ENCODE measurements at regions not wholly inside any gene's neighbourhood (a gene's known extent, or its start where the extent isn't known, plus 50 kb on each side); places are given as distances from the start of the nearest gene placed in this dataset.
A peak's percentile ranks its signal among the peaks of the same experiment; 100 is the strongest.

DNA sequence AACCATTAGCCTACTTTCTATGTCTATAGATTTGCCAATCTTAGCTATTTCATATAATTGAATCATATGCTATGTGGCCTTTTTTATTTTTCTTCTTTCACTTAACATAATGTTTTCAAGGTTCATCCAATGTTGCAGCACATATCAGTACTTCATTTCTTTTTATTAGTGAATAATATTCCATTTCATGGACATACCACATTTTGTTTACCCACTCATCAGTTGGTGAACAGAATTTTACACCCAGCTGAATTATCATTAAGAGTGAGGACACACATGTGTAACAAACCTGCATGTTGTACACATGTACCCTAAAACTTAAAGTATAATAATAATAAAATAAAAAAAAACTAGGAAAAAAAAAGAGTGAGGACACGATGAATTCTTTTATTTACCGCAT lies 81.7 kb upstream of the C3orf80 start:
- Mint-ChIP-seq H3K9me3 (ENCODE audit: unreplicated experiment) (peaks cover 9% of the 10 kb centered on the region), H3K4me1 (ENCODE audit: low read depth, unreplicated experiment) (peaks cover 1% of the 10 kb centered on the region), H3K27ac (ENCODE audit: unreplicated experiment) (no peak overlapping the region), H3K27me3 (ENCODE audit: low read depth, unreplicated experiment) (peaks cover 2% of the 10 kb centered on the region), H3K36me3 (ENCODE audit: low read depth, unreplicated experiment) (no peaks in the 10 kb centered on the region), H3K4me3 (ENCODE audit: unreplicated experiment) (no peak overlapping the region)
- H3K9me3 ChIP-seq (ENCODE audit: insufficient read depth, low read depth, low read length): peaks cover 2% of the 10 kb centered on the region
- no peaks in the 10 kb centered on the region for H3K4me1 ChIP-seq (ENCODE audit: insufficient read depth, low read length)
- no peak overlapping the region for H3K4me2 ChIP-seq (ENCODE audit: low read length)
- FAIRE-seq (no peak), DNase-seq (ENCODE audit: low read depth) (no peak)
- no peaks in the 10 kb centered on the region for H3K27me3 ChIP-seq (ENCODE audit: insufficient read depth, low read length)
- no peaks in the 10 kb centered on the region for H4K20me1 ChIP-seq (ENCODE audit: insufficient read depth, low read length)
- no peaks in the 10 kb centered on the region for H3K36me3 ChIP-seq (ENCODE audit: insufficient read depth, low read length)
- H3K4me3 ChIP-seq (ENCODE audit: insufficient read depth, low read depth, low read length): no peak overlapping the region
- H3K9ac ChIP-seq (ENCODE audit: low read length): no peak overlapping the region
- no peak overlapping the region for H3K27ac ChIP-seq (ENCODE audit: low read depth, low read length)
- TF ChIP-seq EZH2 (IDR thresholded peaks at IDR 0.05; ENCODE audit: insufficient read depth, low read length): no peak
- TF ChIP-seq, protein P1, sequence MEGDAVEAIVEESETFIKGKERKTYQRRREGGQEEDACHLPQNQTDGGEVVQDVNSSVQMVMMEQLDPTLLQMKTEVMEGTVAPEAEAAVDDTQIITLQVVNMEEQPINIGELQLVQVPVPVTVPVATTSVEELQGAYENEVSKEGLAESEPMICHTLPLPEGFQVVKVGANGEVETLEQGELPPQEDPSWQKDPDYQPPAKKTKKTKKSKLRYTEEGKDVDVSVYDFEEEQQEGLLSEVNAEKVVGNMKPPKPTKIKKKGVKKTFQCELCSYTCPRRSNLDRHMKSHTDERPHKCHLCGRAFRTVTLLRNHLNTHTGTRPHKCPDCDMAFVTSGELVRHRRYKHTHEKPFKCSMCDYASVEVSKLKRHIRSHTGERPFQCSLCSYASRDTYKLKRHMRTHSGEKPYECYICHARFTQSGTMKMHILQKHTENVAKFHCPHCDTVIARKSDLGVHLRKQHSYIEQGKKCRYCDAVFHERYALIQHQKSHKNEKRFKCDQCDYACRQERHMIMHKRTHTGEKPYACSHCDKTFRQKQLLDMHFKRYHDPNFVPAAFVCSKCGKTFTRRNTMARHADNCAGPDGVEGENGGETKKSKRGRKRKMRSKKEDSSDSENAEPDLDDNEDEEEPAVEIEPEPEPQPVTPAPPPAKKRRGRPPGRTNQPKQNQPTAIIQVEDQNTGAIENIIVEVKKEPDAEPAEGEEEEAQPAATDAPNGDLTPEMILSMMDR (IDR thresholded peaks at IDR 0.05; ENCODE audit: insufficient read depth, low read depth, low read length): no peak
- no peaks in the 10 kb centered on the region for H3K79me2 ChIP-seq (ENCODE audit: insufficient read depth, low read length)
- H2AFZ ChIP-seq (ENCODE audit: low read depth, low read length): no peak overlapping the region

DNA sequence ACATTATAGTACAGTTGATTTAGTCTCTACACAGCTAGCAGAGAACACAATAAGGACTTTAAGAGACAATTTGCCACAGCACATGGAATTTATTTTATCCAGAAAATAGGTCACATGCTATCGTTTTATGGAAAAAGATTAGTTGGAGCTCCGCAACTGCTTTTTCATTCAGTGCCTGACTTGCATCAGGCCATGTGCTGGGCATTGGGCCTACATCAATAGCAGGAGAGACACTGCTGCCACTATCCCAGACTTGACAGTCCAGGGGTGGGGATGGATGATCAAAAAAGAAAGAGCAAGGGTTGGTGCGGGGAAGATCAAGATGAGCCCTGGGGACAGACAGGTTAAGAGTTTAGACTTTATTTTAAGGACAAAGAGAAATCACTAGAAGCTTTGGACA lies 75.2 kb upstream of the C3orf80 start:
- H3K27ac Mint-ChIP-seq (ENCODE audit: unreplicated experiment): no peak overlapping the region
- peaks cover 5% of the 10 kb centered on the region for H3K27me3 Mint-ChIP-seq (ENCODE audit: low read depth, unreplicated experiment)
- FAIRE-seq: no peak
- Histone ChIP-seq H3K9ac (ENCODE audit: low read length) (no peak overlapping the region), H3K79me2 (ENCODE audit: insufficient read depth, low read length) (no peaks in the 10 kb centered on the region), H3K27me3 (ENCODE audit: insufficient read depth, low read length) (no peaks in the 10 kb centered on the region), H3K36me3 (ENCODE audit: insufficient read depth, low read length) (no peaks in the 10 kb centered on the region), H2AFZ (ENCODE audit: low read depth, low read length) (no peak overlapping the region), H3K4me3 (ENCODE audit: insufficient read depth, low read depth, low read length) (no peak overlapping the region), H4K20me1 (ENCODE audit: insufficient read depth, low read length) (no peaks in the 10 kb centered on the region), H3K4me1 (ENCODE audit: insufficient read depth, low read length) (peaks cover 21% of the 10 kb centered on the region), H3K4me2 (ENCODE audit: low read length) (peak overlapping the region; percentile 25), H3K27ac (ENCODE audit: low read depth, low read length) (no peak overlapping the region), H3K9me3 (ENCODE audit: insufficient read depth, low read depth, low read length) (no peaks in the 10 kb centered on the region)
- no peak overlapping the region for H3K4me3 Mint-ChIP-seq (ENCODE audit: unreplicated experiment)
- peaks cover 1% of the 10 kb centered on the region for H3K9me3 Mint-ChIP-seq (ENCODE audit: unreplicated experiment)
- no peaks in the 10 kb centered on the region for H3K36me3 Mint-ChIP-seq (ENCODE audit: low read depth, unreplicated experiment)
- no peak for DNase-seq (ENCODE audit: low read depth)
- peaks cover 18% of the 10 kb centered on the region for H3K4me1 Mint-ChIP-seq (ENCODE audit: low read depth, unreplicated experiment)
- TF ChIP-seq, protein P1 (IDR thresholded peaks at IDR 0.05; ENCODE audit: insufficient read depth, low read depth, low read length): no peak
- no peak for TF ChIP-seq EZH2 (IDR thresholded peaks at IDR 0.05; ENCODE audit: insufficient read depth, low read length)

DNA sequence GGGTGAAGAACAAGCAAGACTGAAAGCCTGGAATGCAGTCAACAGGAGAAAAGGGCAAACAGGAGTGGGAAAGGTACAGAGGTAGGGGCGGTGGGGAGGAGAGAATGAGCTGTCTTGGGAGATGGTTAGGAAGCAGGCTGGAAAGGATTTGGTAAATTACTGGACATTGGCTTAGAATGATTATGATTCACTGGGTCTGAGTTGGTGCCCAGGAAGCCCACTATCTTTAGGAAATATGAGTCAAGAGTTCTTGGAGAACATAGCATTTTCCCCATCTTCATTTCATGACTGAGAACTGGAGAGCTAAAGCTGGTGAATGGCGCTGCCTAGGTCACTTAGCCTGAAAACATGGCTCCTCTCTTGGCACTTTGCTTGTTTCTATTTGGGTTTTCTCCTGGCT lies 74.7 kb upstream of the C3orf80 start:
- H4K20me1 ChIP-seq (ENCODE audit: insufficient read depth, low read length): no peaks in the 10 kb centered on the region
- H3K27me3 ChIP-seq (ENCODE audit: insufficient read depth, low read length): no peaks in the 10 kb centered on the region
- H3K27ac ChIP-seq (ENCODE audit: low read depth, low read length): no peak overlapping the region
- no peak overlapping the region for H3K9ac ChIP-seq (ENCODE audit: low read length)
- Mint-ChIP-seq H3K27me3 (ENCODE audit: low read depth, unreplicated experiment) (peaks cover 5% of the 10 kb centered on the region), H3K27ac (ENCODE audit: unreplicated experiment) (no peak overlapping the region), H3K9me3 (ENCODE audit: unreplicated experiment) (peaks cover 1% of the 10 kb centered on the region), H3K36me3 (ENCODE audit: low read depth, unreplicated experiment) (no peaks in the 10 kb centered on the region), H3K4me1 (ENCODE audit: low read depth, unreplicated experiment) (peaks cover 18% of the 10 kb centered on the region), H3K4me3 (ENCODE audit: unreplicated experiment) (no peak overlapping the region)
- H3K4me1 ChIP-seq (ENCODE audit: insufficient read depth, low read length): peaks cover 21% of the 10 kb centered on the region
- TF ChIP-seq, protein P1 (IDR thresholded peaks at IDR 0.05; ENCODE audit: insufficient read depth, low read depth, low read length): no peak
- no peak for TF ChIP-seq EZH2 (IDR thresholded peaks at IDR 0.05; ENCODE audit: insufficient read depth, low read length)
- no peaks in the 10 kb centered on the region for H3K36me3 ChIP-seq (ENCODE audit: insufficient read depth, low read length)
- H2AFZ ChIP-seq (ENCODE audit: low read depth, low read length): no peak overlapping the region
- peak; percentile 82 for DNase-seq (ENCODE audit: low read depth)
- no peak overlapping the region for H3K4me3 ChIP-seq (ENCODE audit: insufficient read depth, low read depth, low read length)
- FAIRE-seq: peak; percentile 86
- no peaks in the 10 kb centered on the region for H3K9me3 ChIP-seq (ENCODE audit: insufficient read depth, low read depth, low read length)
- H3K4me2 ChIP-seq (ENCODE audit: low read length): peak overlapping the region; percentile 25
- no peaks in the 10 kb centered on the region for H3K79me2 ChIP-seq (ENCODE audit: insufficient read depth, low read length)

Data from astrocyte (in vitro differentiated cells and primary cell).